NCI-H146 (cell line): ENCODE measurements at regions not wholly inside any gene's neighbourhood (a gene's known extent, or its start where the extent isn't known, plus 50 kb on each side); places are given as distances from the start of the nearest gene placed in this dataset.
"Not testable (repeated sequence)": the region's sequence is repeated elsewhere in the genome, so short reads cannot be mapped to it uniquely, and the experiment has no call there.

Source experiments
- DNase-seq: peaks from one replicate; lab custom pipeline; 2025; lab: John Stamatoyannopoulos, UW

- no peak for DNase-seq
Measured at GRCh38 chr2:123816928-123817327, 208.2 kb upstream of the CNTNAP5 start.

DNA sequence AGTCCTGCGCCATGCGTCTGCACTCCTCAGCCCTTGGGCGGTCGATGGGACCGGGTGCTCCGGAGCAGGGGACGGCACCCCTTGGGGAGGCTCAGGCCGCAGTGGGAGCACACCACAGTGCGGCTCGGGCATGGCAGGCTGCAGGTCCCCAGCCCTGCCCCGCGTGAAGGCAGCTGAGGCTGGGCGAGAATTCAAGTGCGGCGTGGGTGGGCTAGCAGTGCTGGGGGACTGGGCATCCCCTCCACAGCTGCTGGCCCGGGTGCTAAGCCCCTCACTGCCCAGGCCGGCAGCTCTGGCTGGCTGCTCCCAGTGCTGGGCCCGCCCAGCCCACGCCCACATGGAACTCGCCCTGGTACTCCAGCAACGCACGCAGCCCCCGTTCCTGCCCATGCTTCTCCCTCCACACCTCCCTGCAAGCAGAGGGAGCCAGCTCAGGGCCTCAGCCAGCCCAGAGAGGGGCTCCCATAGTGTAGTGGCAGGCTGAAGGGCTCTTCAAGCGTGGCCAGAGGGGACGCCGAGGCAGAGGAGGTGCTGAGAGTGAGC is 198.3 kb upstream of the CNTNAP5 start:
- no peak for DNase-seq

DNA sequence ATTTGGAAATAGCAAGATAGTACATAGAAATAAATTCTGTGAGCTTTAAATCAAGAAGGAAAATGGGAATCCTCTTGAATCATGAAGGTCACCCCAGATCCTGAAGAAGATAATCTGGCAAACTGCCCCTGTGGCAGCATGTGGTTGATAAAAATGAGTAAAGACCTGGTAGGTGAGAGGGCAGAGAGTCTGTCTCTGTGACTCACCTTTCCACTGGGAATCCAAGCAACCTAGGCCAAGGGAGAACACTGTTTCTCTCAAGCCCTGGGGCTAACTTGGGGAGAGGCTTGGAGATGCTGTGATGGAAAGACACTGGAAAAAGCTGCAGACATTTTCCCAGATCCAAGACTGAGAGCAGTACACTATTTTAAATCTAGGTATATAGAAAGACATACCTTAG is 185.8 kb upstream of the CNTNAP5 start:
- DNase-seq: no peak

- no peak for DNase-seq
Measured at GRCh38 chr2:123840016-123840415, 185.1 kb upstream of the CNTNAP5 start.

- DNase-seq: no peak
Measured at GRCh38 chr2:123840574-123840973, 184.5 kb upstream of the CNTNAP5 start.

DNA sequence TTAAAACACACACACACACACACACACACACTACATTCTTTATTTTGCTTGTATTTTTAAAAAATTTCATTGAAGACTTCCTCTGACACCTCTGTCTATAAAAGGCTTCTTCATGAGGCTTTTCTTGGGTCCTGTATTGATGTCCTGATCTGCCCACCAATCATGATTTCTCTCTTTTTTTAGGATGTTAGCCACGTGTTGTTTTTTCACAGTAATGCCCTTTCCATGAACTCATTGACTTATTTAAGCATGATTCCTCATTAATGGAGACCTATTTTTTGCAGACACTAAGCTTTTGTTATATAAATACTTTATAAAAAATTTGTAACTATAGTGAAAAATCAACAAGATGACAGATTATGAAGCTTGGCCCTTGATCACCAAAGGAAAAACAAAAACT is 173.8 kb upstream of the CNTNAP5 start:
- DNase-seq: no peak

- DNase-seq: no peak
Measured at GRCh38 chr2:123853161-123853560, 171.9 kb upstream of the CNTNAP5 start.

DNA sequence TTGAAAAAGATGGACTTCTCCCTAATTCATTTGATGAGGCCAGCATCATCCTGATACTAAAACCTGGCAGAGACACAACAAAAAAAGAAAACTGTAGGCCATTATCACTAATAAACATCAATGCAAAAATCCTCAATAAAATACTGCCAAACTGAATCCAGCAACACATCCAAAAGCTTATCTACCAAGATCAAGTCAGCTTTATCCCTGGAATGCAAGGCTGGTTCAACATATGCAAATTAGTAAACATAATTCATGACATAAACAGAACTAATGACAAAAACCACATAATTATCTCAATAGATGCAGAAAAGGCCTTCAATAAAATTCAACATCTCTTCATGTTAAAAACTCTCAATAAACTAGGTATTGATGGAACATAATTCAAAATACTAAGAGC is 166.1 kb upstream of the CNTNAP5 start:
- not testable (repeated sequence) for DNase-seq

DNA sequence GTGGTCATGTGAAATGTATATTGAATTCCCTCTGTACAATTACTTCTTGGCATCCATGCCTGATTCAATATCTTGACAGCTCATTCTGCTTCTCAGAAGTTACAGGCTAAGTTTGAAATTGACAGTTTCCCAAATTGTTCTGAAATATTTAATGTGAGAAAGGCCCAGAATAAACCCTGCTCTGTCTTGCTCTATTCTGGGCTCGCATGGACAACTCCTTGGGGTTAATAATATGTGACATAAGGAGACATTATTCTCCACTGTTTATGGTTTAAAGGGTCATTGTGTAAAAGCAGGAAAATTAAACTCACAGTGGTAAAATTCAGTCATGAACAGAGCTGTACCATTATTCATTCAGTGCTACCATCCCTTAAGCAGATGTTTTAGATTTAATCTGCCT is 160.7 kb upstream of the CNTNAP5 start:
- DNase-seq: no peak

GRCh38 chr2:123870206-123870880 is 154.7 kb upstream of the CNTNAP5 start:
- DNase-seq: no peak

GRCh38 chr2:123870881-123871276 is 154.2 kb upstream of the CNTNAP5 start:
- DNase-seq: no peak

DNA sequence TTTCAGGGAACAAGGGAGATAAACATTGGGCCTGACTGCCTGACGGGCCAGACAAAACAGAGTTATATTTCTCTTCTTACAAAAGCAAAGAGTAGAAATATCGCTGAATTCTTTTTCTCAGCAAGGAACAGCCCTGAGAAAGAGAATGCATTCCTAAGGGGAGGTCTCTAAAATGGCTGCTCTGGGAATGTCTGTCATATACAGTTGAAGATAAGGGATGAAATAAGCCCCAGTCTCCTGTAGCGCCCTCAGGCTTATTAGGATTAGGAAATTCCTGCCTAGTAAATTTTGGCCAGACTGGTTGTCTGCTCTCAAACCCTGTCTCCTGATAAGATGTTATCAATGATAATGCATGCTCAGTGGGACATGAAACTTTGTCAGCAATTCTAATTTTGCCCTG is 134.9 kb upstream of the CNTNAP5 start:
- no peak for DNase-seq

DNA sequence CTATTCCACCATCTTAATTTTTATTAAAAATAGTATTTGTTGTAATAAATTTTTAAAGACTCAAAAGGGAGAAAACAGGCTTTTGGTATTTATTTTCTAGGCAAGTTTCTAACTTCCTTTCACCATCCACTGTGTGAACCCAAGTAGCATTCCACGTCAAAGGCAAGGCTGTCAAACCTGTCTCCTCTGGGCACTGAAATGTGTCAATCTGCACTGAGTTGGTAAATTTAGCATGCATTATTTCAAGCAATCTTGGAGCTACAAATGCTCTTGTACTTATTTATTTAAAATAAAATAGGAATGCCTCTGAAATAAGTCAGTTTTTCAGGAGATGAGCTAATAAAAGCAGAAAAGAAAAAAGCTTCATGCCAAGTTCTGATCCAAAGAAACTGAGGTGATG is 130.9 kb upstream of the CNTNAP5 start:
- DNase-seq: no peak

GRCh38 chr2:123895651-123896050 is 129.4 kb upstream of the CNTNAP5 start:
- DNase-seq: no peak

GRCh38 chr2:123901256-123901655 is 123.8 kb upstream of the CNTNAP5 start:
- no peak for DNase-seq

DNA sequence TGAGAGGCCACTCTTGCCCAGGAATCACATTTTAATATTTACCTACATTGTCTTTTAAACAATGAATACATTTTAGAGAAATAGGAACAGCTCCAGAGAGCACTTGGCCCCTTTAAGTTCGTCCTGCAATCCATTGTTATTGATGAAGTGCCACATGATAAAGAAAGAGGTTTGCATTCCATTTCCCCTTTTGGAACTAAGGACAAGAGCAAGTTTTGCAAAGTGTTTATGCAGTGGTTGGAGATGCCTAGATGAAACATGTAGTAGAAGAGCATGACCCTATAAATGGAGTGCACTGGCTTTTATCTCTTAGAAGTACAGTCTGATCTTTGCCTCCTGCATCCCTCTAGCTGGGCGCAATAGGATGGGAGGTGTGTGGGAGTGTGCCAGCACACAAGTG is 118.7 kb upstream of the CNTNAP5 start:
- DNase-seq: no peak

GRCh38 chr2:123908522-123908921 is 116.6 kb upstream of the CNTNAP5 start:
- no peak for DNase-seq

DNA sequence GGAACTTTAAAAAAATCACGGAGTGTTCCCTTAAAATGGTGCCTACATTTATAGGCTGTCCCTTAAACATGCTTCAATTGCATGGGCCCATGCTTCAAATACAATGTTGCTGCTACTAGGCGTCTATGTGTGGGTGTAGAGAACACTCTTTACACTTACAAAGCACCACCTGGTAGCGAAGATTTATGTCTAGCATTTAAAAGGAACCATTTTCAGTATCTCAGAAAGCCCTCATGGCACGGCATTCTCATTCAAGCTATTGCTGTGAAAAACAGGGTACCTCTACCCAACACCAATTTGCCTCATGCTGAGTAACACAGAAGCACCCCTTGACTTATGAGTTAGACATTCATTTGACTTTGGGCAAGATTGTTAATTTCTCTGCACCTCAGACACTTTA is 112.9 kb upstream of the CNTNAP5 start:
- no peak for DNase-seq

GRCh38 chr2:123913143-123913735 is 111.8 kb upstream of the CNTNAP5 start:
- DNase-seq: no peak

DNA sequence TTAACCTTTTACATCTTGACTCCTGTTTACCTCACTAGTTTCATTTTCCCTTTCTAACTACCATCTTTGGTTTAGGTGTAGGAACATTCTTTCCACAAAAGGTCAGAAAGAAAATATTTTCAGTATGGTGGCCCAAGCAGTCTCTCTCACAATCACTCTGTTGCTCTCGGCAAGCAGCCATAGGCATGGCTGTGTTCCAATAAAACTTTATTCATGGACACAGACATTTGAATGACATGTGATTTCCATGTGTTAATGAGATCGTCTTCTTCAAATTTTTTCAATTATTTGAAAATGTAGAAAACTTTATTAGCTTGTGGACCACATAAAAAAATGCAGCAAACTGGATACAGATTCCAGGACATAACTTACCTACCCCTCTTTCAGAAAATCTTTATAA is 109.7 kb upstream of the CNTNAP5 start:
- DNase-seq: no peak

GRCh38 chr2:123916051-123916450 is 109.0 kb upstream of the CNTNAP5 start:
- DNase-seq: no peak

DNA sequence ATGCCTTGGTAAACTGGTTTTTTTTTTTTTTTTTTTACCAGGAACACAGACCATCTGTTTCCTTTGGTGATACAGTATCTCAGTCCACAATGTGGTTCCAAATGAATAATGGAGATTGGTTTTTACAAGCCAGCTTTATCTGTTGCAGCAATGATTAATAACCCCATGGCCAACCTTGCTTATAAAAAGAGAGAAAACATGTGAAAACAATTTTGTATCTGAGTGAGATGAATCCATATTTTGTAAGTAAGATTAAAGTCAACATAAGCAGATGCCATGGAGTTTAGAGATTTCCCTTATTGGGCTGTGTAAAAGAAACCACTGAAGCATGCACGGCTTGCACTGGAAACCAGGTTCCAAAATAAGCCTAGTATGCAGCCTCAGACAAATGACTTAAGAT is 108.6 kb upstream of the CNTNAP5 start:
- DNase-seq: no peak

GRCh38 chr2:123917241-123917640 is 107.8 kb upstream of the CNTNAP5 start:
- no peak for DNase-seq

DNA sequence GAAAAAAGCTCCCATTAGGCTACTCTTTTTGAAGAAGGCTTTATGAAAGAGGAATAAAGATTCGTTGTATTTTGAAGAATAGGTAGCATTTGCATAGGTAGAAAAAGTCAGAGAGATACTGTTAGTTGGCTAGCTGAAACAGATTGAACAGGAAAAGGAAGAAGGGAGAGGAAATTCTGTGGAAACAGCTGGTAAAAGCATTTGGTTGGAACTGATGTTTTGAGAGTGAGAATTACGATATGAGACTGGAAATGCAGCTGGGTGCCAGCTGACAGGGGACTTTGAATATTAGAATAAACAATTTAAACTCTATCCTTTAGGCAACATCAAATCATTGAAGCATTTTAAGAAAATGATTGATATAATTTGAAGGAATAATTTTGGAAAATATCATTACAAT is 96.7 kb upstream of the CNTNAP5 start:
- DNase-seq: no peak
